ENCODE measurements at regions not wholly inside any gene's neighbourhood (a gene's known extent, or its start where the extent isn't known, plus 50 kb on each side); places are given as distances from the start of the nearest gene placed in this dataset.

GRCh38 chr13:81305928-81306327, 965.0 kb upstream of the SPRY2 start:
- H3K4me1 ChIP-seq (ENCODE audit: control insufficient read depth in 3 of 3, insufficient read depth in 3 of 3, low read length in 3 of 3): no peaks in the 10 kb centered on the region

DNA sequence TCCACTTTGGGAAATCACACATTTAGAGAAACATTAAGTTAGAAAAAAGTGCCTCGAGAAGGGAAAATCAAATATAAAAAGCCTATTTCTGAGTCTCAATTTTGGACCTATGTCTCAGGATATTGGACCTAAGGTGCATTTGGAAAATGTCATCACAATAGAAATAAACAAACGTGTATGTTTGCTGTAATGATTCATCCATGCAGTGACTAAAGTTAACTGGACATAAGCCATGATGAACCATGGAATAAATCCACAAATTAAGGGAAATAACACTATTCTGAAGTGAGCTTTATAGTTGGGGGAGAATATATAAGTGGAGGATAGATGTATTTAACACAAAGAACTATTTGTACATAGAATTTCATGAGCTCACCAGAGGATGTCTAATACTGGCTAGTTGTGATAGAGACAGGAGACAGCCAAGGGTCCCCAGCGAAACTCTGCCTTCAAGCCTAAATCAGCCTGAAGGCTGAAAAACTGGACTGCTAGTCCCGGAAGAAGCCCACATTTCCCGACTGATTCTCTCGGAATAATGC, 963.3 kb upstream of the SPRY2 start:
- no peak overlapping the region for H3K27ac ChIP-seq (ENCODE audit: low read depth, low read length)

More at GRCh38 chr13:81305928-81306327, 965.0 kb upstream of the SPRY2 start:
- Histone ChIP-seq H3K9me3 (ENCODE audit: control insufficient read depth in 3 of 3, low read length in 3 of 3) (no peaks in the 10 kb centered on the region), H3K9ac (ENCODE audit: low read depth in 1 of 3, low read length in 3 of 3) (no peak overlapping the region), H3K27ac (ENCODE audit: low read depth, low read length) (no peak overlapping the region), H3K36me3 (ENCODE audit: control insufficient read depth in 3 of 3, insufficient read depth in 3 of 3, low read length in 3 of 3) (no peaks in the 10 kb centered on the region), H3K4me3 (ENCODE audit: low read length in 3 of 3) (no peak overlapping the region), H3K27me3 (ENCODE audit: control insufficient read depth in 3 of 3, insufficient read depth in 3 of 3, low read length in 3 of 3) (no peaks in the 10 kb centered on the region)

GRCh38 chr13:81302677-81303076, 961.8 kb upstream of the SPRY2 start:
- Histone ChIP-seq H3K36me3 (ENCODE audit: control insufficient read depth in 3 of 3, insufficient read depth in 3 of 3, low read length in 3 of 3) (no peaks in the 10 kb centered on the region), H3K4me1 (ENCODE audit: control insufficient read depth in 3 of 3, insufficient read depth in 3 of 3, low read length in 3 of 3) (no peaks in the 10 kb centered on the region), H3K4me3 (ENCODE audit: low read length in 3 of 3) (no peak overlapping the region), H3K9me3 (ENCODE audit: control insufficient read depth in 3 of 3, low read length in 3 of 3) (no peaks in the 10 kb centered on the region), H3K9ac (ENCODE audit: low read depth in 1 of 3, low read length in 3 of 3) (no peak overlapping the region), H3K27ac (ENCODE audit: low read depth, low read length) (no peak overlapping the region), H3K27me3 (ENCODE audit: control insufficient read depth in 3 of 3, insufficient read depth in 3 of 3, low read length in 3 of 3) (no peaks in the 10 kb centered on the region)

More for the DNA sequence above, 963.3 kb upstream of the SPRY2 start:
- Histone ChIP-seq H3K4me1 (ENCODE audit: control insufficient read depth in 3 of 3, insufficient read depth in 3 of 3, low read length in 3 of 3) (no peaks in the 10 kb centered on the region), H3K9me3 (ENCODE audit: control insufficient read depth in 3 of 3, low read length in 3 of 3) (no peaks in the 10 kb centered on the region), H3K36me3 (ENCODE audit: control insufficient read depth in 3 of 3, insufficient read depth in 3 of 3, low read length in 3 of 3) (no peaks in the 10 kb centered on the region), H3K4me3 (ENCODE audit: low read length in 3 of 3) (no peak overlapping the region), H3K9ac (ENCODE audit: low read depth in 1 of 3, low read length in 3 of 3) (no peak overlapping the region), H3K27me3 (ENCODE audit: control insufficient read depth in 3 of 3, insufficient read depth in 3 of 3, low read length in 3 of 3) (no peaks in the 10 kb centered on the region)

GRCh38 chr13:81302125-81302524, 961.2 kb upstream of the SPRY2 start:
- H3K4me3 ChIP-seq (ENCODE audit: low read length in 3 of 3): no peak overlapping the region
- no peaks in the 10 kb centered on the region for H3K4me1 ChIP-seq (ENCODE audit: control insufficient read depth in 3 of 3, insufficient read depth in 3 of 3, low read length in 3 of 3)
- no peaks in the 10 kb centered on the region for H3K9me3 ChIP-seq (ENCODE audit: control insufficient read depth in 3 of 3, low read length in 3 of 3)
- no peak overlapping the region for H3K27ac ChIP-seq (ENCODE audit: low read depth, low read length)
- H3K36me3 ChIP-seq (ENCODE audit: control insufficient read depth in 3 of 3, insufficient read depth in 3 of 3, low read length in 3 of 3): no peaks in the 10 kb centered on the region
- H3K27me3 ChIP-seq (ENCODE audit: control insufficient read depth in 3 of 3, insufficient read depth in 3 of 3, low read length in 3 of 3): no peaks in the 10 kb centered on the region
- H3K9ac ChIP-seq (ENCODE audit: low read depth in 1 of 3, low read length in 3 of 3): no peak overlapping the region

DNA sequence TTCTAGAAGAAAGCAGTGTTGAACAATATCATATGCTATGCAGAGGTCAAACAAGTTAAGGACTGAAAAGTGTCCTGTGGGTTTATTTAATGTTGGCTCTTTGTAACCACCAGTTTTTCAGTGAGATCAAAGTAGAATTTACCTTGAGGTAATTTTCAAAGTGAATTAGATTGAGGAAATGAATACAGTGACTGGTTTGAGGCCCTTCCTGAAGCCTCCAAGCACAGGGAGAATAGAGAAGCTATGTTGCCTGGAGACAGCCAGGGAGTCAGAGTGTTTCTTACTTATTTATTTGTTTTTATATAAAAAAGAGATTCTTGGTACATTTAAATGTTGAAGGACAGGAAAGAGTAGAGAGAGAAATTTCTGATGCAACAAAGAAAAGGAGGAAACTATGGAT, 954.3 kb upstream of the SPRY2 start:
- Histone ChIP-seq H3K9ac (ENCODE audit: low read depth in 1 of 3, low read length in 3 of 3) (no peak overlapping the region), H3K4me1 (ENCODE audit: control insufficient read depth in 3 of 3, insufficient read depth in 3 of 3, low read length in 3 of 3) (no peaks in the 10 kb centered on the region), H3K9me3 (ENCODE audit: control insufficient read depth in 3 of 3, low read length in 3 of 3) (no peaks in the 10 kb centered on the region), H3K27ac (ENCODE audit: low read depth, low read length) (no peak overlapping the region), H3K27me3 (ENCODE audit: control insufficient read depth in 3 of 3, insufficient read depth in 3 of 3, low read length in 3 of 3) (no peaks in the 10 kb centered on the region), H3K4me3 (ENCODE audit: low read length in 3 of 3) (no peak overlapping the region), H3K36me3 (ENCODE audit: control insufficient read depth in 3 of 3, insufficient read depth in 3 of 3, low read length in 3 of 3) (no peaks in the 10 kb centered on the region)

GRCh38 chr13:81293594-81294164, 952.8 kb upstream of the SPRY2 start:
- no peaks in the 10 kb centered on the region for H3K4me1 ChIP-seq (ENCODE audit: control insufficient read depth in 3 of 3, insufficient read depth in 3 of 3, low read length in 3 of 3)
- no peaks in the 10 kb centered on the region for H3K36me3 ChIP-seq (ENCODE audit: control insufficient read depth in 3 of 3, insufficient read depth in 3 of 3, low read length in 3 of 3)
- no peaks in the 10 kb centered on the region for H3K27me3 ChIP-seq (ENCODE audit: control insufficient read depth in 3 of 3, insufficient read depth in 3 of 3, low read length in 3 of 3)
- no peaks in the 10 kb centered on the region for H3K9me3 ChIP-seq (ENCODE audit: control insufficient read depth in 3 of 3, low read length in 3 of 3)
- H3K27ac ChIP-seq (ENCODE audit: low read depth, low read length): no peak overlapping the region
- no peak overlapping the region for H3K4me3 ChIP-seq (ENCODE audit: low read length in 3 of 3)
- no peak overlapping the region for H3K9ac ChIP-seq (ENCODE audit: low read depth in 1 of 3, low read length in 3 of 3)

DNA sequence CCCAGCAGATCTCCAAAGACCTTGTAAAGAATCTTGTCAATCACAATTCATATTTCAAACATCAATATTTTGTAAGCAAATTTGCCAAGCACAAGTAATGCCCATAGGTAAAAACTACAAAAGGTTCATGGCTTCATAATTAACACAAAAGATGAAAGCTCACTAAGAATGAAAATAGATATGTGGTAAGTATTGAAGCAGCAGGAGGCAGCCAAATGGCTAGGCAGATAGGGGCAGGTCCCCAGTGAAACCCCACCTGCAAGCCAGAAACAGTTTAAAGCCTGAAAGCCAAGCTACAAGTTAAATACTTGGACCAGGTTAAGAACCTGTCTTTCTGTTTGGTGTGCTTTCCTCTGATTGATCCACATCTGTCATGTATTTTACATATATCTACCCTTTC, 942.6 kb upstream of the SPRY2 start:
- H3K27ac ChIP-seq (ENCODE audit: low read depth, low read length): no peak overlapping the region
- H3K4me1 ChIP-seq (ENCODE audit: control insufficient read depth in 3 of 3, insufficient read depth in 3 of 3, low read length in 3 of 3): no peaks in the 10 kb centered on the region
- H3K9ac ChIP-seq (ENCODE audit: low read depth in 1 of 3, low read length in 3 of 3): no peak overlapping the region
- no peaks in the 10 kb centered on the region for H3K9me3 ChIP-seq (ENCODE audit: control insufficient read depth in 3 of 3, low read length in 3 of 3)
- no peaks in the 10 kb centered on the region for H3K27me3 ChIP-seq (ENCODE audit: control insufficient read depth in 3 of 3, insufficient read depth in 3 of 3, low read length in 3 of 3)
- H3K4me3 ChIP-seq (ENCODE audit: low read length in 3 of 3): no peak overlapping the region
- H3K36me3 ChIP-seq (ENCODE audit: control insufficient read depth in 3 of 3, insufficient read depth in 3 of 3, low read length in 3 of 3): no peaks in the 10 kb centered on the region

GRCh38 chr13:81283062-81283461, 942.1 kb upstream of the SPRY2 start:
- H3K27ac ChIP-seq (ENCODE audit: low read depth, low read length): no peak overlapping the region
- no peak overlapping the region for H3K9ac ChIP-seq (ENCODE audit: low read depth in 1 of 3, low read length in 3 of 3)
- H3K36me3 ChIP-seq (ENCODE audit: control insufficient read depth in 3 of 3, insufficient read depth in 3 of 3, low read length in 3 of 3): no peaks in the 10 kb centered on the region
- H3K4me1 ChIP-seq (ENCODE audit: control insufficient read depth in 3 of 3, insufficient read depth in 3 of 3, low read length in 3 of 3): no peaks in the 10 kb centered on the region
- H3K9me3 ChIP-seq (ENCODE audit: control insufficient read depth in 3 of 3, low read length in 3 of 3): no peaks in the 10 kb centered on the region
- H3K4me3 ChIP-seq (ENCODE audit: low read length in 3 of 3): no peak overlapping the region
- no peaks in the 10 kb centered on the region for H3K27me3 ChIP-seq (ENCODE audit: control insufficient read depth in 3 of 3, insufficient read depth in 3 of 3, low read length in 3 of 3)

DNA sequence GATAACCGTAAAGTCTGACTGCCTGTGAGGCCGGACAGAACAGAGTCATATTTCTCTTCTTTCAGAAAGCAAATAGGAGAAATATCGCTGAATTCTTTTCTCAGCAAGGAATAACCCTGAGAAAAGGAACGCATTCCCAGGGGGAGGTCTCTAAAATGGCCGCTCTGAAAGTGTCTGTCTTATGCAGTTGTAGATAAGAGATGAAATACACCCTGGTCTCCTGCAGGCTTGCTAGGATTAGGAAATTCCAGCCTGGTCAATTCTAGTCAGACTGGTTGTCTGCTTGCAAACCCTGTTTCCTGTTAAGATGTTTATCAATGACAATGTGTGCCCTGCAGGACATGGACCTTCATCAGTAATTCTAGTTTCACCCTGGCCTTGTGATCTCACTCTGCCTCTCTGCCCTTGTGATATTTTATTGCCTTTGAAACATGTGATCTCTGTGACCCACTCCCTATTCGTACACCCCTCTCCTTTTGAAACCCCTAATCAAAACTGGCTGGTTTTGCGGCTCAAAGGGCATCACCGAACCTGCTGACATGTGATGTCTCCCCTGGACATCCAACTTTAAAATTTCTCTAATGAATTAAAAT, 934.8 kb upstream of the SPRY2 start:
- Histone ChIP-seq H3K4me1 (ENCODE audit: control insufficient read depth in 3 of 3, insufficient read depth in 3 of 3, low read length in 3 of 3) (no peaks in the 10 kb centered on the region), H3K27ac (ENCODE audit: low read depth, low read length) (no peak overlapping the region), H3K36me3 (ENCODE audit: control insufficient read depth in 3 of 3, insufficient read depth in 3 of 3, low read length in 3 of 3) (no peaks in the 10 kb centered on the region), H3K4me3 (ENCODE audit: low read length in 3 of 3) (no peak overlapping the region), H3K9me3 (ENCODE audit: control insufficient read depth in 3 of 3, low read length in 3 of 3) (peaks cover 0 to 5% (median 0%) of the 10 kb centered on the region in 3 donors), H3K9ac (ENCODE audit: low read depth in 1 of 3, low read length in 3 of 3) (no peak overlapping the region), H3K27me3 (ENCODE audit: control insufficient read depth in 3 of 3, insufficient read depth in 3 of 3, low read length in 3 of 3) (no peaks in the 10 kb centered on the region)

DNA sequence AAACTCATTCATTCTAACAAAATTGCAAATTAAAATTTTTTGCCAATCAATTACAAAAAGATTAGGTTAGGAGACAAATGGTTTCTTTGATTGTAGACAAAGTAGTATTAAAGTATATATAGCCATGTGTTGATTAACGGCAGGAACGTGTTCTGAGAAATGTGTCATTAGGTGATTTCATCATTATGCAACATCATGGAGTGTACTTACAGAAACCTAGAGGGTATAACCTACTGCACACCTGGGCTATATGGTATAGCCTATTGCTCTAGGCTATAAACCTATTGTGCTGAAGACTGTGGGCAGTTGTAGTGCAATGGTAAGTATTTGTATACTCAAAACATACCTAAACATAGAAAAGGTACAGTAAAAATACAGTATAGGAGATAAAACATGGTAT, 906.8 kb upstream of the SPRY2 start:
- Histone ChIP-seq H3K4me1 (ENCODE audit: control insufficient read depth in 3 of 3, insufficient read depth in 3 of 3, low read length in 3 of 3) (no peaks in the 10 kb centered on the region), H3K4me3 (ENCODE audit: low read length in 3 of 3) (no peak overlapping the region), H3K9ac (ENCODE audit: low read depth in 1 of 3, low read length in 3 of 3) (no peak overlapping the region), H3K27me3 (ENCODE audit: control insufficient read depth in 3 of 3, insufficient read depth in 3 of 3, low read length in 3 of 3) (no peaks in the 10 kb centered on the region), H3K9me3 (ENCODE audit: control insufficient read depth in 3 of 3, low read length in 3 of 3) (no peaks in the 10 kb centered on the region), H3K27ac (ENCODE audit: low read depth, low read length) (no peak overlapping the region), H3K36me3 (ENCODE audit: control insufficient read depth in 3 of 3, insufficient read depth in 3 of 3, low read length in 3 of 3) (no peaks in the 10 kb centered on the region)
